HG02884 (cell line): ENCODE measurements at regions not wholly inside any gene's neighbourhood (a gene's known extent, or its start where the extent isn't known, plus 50 kb on each side); places are given as distances from the start of the nearest gene placed in this dataset.

ENCODE experiments used
- ATAC-seq: cut with Tn5 transposase; IDR thresholded peaks from one replicate; pipeline ENCODE4 v1.9.1; 2021; ENCODE audit warnings: mild to moderate bottlenecking, moderate library complexity; ENCODE audit not compliant: unreplicated experiment

DNA sequence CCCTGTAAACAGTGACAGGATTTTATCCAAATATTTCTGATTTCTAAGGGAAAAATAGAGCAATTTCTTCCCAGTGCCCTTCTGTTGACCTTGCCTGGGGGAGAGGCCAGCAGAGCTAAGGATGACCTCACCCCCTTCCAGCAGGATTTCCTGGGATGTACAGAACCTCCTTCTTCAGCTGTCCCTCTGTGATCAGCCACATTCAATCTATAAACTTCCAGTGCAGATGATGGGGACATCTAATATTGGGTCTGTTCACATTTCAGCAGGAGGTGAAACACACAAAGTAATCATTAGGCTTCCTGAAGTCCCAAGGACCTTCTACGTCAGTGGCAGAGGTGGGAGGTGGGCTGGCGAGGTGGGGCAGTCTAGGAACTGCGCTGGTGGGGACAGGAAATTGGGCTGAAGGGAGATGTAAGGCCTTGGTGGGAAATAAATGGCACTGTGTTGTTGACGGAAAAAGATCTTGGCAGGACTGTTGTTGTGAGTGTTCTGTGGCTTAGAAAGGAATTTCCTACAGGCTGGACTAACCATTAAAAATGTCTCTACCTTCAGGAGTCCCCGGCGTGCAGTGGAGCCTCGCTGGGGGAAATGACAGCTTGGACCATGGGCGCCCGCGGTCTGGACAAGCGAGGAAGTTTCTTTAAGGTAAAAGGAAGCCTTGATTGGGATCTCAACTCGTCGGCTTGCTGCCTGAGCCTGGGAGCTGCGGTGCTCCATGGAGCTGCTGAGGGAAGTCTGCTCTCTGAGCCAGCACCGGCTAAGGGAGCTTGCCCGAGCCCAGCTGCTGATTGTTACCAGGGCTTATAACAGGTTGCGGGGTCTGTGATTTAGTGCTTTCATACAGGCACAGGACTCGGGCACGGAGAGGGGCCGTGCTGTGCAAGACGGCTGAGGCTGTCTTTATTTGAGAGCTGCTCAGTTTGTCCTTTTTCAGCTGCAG lies 127.9 kb upstream of the NAA20 start:
- no peak for ATAC-seq

DNA sequence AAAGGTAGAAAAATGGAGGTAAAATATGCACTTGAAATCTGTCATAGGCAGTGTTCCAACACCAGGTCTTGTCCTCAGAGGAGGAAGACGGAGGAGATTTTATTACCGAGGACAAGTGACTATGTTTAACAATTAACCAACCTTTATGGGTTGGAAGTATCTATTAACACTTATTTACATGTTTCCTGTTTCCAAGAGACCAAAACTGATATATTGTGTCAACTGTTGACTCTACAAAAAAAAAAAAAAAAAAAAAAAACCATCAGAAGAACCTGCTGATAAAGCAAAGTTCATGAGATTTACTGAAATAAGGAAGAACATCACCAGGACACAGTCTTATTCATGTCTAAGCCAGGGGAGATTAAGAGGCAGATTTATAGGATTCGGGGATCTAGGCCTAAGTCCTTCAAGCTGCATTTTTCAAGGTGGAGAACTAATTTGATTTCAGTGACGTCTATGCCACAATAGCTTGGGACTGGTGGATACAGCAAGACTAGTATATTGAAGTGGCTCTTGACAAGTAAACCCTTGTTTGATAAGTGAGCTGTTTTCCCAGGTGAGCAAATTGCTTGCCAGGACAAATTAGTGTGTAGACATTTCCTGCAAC lies 126.6 kb upstream of the NAA20 start:
- ATAC-seq = no peak

DNA sequence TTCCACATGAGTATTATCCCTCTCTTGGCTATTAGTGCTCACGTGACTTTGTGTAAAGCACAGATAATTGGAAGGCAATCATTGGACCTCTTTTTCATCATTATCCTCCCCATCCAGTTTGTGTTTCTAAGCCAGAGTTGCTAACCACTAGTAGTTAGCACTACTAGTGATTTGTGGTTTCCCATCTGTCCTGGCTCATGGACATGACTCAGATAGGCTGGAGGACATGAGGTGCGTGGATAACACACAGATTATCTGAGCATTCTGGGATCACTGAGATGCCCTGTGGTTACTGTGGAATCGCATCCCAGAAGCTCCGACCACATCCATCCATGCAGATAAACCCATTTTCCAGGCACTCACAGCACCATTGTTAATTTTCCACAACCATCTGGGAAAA lies 123.8 kb upstream of the NAA20 start:
- ATAC-seq = no peak

DNA sequence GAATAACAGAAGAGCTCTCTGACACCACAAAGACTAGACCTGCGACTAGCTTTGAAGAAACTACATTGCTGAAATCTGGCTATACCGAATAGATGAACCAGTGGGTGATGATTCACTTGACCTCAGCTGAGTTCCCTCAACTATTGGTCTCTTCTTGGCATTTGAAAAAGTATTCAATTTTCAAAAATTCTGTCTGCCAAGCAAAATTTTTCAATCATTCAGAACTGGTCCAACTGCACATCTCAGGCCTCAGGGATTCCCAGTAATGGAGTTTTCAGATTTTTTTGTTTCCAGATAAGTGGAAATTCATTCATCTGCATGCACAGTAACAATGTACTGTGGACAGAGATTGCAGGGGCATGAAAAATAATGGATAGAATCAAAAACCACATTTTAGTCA lies 121.4 kb upstream of the NAA20 start:
- ATAC-seq = no peak

DNA sequence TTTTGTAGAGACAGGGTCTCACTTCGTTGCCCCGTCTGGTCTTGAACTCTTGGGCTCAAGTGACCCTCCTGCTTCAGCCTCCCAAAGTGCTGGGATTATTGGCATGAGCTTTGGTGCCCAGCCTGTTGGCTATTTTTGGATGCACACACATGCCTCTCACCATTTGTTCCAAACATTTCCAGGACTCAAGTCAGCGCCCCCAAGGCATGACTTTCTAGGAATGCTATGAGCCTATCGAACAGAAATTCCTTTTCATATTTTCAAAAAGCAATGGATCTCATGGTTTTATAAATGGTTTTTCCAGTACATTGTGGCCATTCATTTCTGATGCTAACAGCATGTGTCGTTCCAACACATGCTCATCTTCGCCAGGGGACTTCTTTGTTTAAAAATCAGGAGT lies 119.3 kb upstream of the NAA20 start:
- no peak for ATAC-seq

DNA sequence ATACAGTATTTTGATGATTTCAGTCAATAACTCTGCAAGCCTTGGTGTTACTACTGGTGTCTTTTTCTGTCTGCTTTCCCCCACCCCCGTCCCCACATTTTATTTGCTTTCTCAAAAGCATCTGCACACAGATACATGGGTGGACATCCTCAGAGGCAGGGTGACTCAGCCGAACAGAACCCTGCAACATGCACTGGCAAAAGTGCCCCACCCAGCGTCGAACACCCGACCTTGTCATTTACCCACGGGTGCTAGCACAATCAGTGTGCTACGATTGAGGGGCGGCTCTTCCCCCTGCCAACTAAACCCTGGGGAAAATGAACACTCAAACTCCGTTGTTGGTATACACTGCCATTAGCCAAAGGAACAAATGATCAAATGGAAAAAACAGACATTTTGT lies 115.9 kb upstream of the NAA20 start:
- no peak for ATAC-seq

DNA sequence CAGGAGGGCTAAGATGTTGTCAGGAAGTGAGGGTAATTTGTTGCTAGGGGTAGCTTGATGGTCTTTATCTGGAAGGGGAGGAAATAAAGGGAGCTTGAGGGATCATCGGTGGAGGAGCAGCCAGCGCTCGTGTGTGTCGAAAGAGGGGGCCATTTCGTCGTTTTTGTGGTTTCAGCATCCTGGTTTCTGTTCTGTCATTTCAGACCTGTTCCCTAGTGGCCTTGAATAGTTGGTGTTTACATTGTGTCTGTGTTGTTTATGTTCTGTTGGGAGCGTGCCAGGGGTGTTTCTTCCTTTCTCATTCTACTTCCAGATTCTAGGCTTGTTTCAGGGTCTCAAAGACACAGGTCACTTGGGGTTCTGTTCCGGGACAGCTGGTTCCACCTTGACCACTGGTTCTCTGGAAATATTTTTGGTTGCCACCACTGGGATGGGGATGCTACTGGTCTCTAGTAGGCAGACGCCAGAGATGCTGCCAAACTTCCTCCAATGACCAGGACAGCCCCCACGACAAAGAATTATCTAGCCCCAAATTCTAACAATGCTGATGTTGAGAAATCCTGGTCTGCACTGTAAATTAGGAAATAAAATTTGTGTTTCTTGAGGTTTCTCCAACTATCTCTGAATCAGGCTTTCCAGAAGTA lies 113.9 kb upstream of the NAA20 start:
- ATAC-seq = peak; percentile 88

DNA sequence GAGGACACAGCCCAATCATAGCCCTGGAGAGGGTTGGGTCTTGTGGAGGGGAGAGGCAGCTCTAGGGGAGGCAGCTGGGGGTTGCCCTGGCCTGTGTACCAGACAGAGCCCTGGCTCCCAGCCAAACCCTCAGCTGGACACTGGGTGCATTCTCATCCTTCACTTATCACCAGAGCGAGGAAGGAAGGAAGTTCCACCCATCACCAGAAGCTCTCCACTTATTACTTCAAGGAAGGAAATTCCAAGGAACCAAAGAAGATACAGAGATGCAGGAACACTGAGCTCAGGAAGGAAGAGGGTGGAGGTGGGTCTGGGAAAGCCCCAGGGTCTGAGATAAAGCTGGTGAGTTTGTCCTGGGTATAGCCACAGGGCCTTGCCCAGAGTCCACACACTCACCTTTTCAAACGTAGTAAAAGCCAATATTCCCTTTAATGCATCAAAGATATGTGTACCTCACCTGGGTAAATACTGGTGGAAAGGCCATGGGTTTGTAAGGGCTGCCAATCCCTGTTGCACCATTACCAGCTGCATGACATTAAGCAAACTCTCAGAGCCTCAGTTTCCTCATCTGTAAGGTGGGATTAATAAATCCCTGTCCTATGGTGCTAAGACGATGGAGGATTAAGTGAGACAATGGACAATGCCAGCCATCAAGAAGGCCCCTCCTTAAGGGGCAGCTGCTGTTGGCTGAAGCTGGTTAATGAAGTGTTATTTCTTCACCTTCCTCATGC lies 109.7 kb upstream of the NAA20 start:
- ATAC-seq = no peak

DNA sequence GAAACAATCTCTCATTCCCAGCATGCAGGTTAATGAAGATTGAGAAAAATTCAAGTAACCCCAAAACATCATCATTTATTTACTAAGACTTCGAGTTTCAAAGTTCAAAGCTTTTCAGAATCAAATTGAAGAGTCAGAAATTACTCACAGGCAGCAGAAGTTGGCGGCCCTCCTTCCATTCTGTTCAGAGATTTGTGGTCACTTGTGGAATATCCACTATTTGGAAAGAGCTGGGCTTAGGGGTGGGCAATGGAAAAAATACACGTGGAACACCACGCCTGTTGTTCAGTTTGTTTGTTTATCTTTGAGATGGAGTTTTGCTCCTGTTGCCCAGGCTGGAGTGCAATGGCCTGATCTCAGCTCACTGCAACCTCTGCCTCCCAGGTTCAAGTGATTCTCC lies 108.6 kb upstream of the NAA20 start:
- ATAC-seq = no peak

DNA sequence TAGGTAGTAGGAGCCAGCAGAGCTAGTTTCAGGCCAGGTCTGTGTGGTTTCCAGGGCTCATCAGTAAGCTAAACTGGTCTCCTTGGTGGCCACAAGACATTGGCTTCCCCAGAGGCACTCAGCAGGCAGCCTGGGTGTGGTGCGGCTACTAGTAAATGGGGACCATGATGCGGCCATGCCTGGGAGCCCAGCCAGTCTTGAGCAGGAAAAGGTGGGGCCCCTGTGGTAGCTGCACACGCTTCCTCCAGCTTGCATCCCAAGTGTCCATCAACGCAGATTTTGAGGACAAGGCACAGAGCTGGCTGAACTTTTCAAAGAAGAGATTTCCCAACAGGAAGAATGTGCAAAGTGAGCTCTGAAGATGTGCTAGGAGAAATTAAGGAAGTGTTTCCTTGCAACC lies 107.4 kb upstream of the NAA20 start:
- ATAC-seq = no peak

DNA sequence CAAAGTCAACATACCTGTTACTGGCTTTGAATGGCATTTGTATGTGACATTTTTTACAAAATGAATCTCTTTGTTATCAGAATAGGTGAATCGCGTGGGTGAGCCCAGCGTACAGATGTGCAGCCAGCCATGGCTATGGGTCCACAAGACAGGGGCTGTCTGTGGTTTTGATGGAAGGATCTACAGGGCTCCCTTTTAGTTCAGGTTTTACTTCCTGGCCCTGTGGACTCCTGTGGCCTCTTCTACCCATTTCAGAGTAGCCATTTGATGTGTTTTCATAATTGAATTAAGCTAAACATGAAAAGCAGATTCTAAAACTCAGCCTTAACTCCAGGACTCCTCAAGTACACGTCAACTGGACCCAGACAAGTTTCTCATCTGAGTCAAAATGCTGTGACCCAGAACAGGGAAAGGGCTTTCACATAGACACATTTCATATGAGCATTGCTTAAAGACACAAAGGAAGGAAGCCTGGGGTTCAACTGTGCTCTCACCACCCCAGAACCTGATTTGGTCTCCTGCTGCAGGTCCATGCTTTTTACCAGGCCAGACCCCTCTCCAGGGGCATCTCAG lies 105.3 kb upstream of the NAA20 start:
- ATAC-seq = no peak

DNA sequence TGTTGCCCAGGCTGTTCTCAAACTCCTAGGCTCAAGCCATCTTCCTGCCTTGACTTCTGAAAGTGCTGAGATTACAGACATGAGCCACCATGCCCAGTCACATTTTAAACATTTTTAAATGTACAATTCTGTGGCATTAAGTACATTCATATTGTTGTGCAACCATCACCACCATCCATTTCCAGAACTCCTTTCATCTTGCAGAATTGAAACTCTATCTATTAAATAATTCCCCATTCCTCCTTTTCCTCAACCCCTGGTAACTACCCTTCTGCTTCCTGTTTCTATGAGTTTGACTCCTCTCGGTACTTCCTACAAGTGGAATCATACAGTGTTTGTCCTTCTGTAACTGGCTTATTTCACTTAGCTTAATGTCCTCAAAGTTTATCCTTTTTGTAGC lies 103.8 kb upstream of the NAA20 start:
- ATAC-seq = no peak

DNA sequence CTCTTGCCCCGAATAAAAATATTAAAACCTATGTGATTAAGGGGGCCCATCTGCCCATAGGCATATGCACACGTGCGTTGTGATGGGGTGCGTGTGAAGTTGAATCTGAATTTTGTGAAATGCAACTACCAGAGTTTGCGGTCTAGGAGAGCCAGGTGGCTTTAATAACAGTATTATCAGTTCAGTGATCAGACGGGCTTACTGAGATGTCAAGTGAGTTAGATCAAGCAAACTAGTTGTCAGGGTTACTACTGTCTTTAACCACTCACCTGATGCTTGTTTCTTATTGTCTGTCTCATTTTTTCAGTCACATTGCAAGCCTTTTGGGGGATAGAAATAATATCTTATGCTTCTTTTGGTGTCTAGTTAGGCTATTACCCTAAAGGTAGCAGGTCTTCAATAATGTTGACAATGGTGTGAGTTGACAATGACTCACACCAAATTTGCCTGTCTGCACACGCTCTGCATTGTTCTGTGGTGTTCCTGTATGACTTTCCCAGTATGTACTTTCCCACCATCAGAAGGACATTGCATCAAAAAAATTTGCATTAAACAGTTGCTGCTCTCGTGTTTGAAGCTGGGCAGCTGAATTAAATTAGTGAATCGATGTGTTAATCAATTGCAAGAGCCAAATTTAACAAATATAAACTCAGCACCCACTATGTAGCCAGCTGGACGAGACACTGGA lies 103.1 kb upstream of the NAA20 start:
- no peak for ATAC-seq

DNA sequence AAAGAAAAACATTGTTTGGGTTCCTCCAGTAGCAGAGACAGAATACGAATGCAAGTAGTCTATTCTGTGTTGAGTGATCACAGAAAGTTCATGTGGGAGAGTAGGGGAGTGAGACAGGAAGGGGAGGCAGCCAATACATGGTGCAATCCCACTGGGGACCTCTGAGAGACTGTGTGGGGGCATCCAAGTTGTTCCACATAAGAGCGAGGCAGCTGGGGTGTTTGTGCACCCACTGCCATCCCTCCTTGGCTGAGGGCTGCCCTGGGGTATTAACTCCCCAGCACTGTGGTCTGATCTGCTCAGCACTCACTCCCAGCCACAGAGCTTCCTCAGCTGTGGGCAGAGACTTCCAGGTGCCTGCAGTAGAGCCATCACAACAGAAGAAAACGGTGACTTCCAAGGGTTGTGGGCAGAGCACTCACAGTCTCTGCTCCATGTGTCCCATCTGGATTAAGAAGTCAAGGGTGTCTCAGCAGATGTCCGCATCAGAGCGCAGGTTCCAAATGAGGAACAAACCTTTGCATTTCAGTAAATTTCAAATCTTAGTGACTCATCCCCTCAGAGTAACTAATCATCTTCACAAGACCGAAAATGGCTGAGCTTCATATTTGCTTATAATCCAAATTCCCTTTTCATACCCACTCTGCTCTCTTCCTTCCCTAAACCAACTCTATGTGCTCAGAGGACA lies 101.9 kb upstream of the NAA20 start:
- ATAC-seq = no peak

DNA sequence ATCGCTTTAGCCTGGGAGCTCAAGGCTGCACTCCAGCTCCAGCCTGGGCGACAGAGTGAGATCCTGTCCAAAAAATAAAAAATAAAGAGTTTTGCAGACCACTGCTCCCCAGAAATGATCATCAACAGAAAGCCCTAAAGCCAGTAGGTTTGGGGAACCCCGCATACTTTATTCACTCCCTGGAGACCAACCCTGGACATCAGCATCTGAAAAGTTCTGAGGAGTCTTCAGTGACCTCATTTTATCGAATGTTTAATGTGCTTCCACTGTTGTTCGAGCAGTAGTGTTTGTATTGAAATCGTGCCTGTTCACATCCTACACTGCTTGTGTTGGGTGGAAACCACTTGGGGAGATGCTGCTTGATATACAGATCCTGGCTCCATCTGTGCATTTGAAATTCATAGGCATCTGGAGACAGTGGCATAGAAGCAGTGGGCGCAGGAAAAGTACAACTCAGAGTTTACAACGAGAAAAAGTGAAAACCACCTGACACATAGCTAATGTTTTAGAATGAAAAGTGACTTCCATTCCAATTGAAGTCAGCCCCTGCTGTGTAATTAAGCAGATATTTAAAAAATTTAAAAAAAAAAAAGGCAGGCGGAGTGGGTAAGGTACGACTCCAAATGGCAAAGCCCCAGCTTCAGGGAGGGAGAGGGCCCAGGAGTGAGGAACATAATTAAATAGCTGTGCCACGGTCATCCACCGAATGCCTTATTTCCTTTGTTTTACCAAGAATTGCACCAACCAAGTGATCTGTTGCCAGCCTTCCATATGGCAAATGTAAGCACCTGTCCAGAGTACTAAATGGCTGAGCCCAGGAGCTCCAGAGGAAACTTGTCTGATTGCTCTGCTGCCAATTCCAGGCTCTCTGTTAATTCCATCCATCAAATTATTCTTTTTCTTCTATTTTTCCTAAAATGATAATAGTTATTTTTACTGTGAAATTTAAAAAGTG lies 100.4 kb upstream of the NAA20 start:
- ATAC-seq = no peak

DNA sequence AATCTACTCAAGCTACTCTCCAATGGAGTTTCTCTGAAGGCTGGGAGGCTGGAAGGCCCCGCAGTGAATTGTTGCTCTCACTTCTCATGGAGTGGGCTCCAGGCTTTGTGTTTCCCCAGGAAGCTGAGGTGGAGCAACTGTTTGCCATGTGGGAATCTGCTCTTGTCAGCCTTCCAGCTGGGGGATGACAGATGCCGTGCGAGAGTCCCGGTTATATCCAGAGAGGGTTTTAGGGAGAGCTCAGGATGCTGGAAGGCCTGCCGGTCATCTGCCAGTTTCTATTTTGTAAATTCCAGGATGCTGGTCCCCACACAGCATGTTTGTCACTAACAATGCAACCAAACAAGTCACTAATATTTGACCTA lies 98.2 kb upstream of the NAA20 start:
- ATAC-seq = no peak

DNA sequence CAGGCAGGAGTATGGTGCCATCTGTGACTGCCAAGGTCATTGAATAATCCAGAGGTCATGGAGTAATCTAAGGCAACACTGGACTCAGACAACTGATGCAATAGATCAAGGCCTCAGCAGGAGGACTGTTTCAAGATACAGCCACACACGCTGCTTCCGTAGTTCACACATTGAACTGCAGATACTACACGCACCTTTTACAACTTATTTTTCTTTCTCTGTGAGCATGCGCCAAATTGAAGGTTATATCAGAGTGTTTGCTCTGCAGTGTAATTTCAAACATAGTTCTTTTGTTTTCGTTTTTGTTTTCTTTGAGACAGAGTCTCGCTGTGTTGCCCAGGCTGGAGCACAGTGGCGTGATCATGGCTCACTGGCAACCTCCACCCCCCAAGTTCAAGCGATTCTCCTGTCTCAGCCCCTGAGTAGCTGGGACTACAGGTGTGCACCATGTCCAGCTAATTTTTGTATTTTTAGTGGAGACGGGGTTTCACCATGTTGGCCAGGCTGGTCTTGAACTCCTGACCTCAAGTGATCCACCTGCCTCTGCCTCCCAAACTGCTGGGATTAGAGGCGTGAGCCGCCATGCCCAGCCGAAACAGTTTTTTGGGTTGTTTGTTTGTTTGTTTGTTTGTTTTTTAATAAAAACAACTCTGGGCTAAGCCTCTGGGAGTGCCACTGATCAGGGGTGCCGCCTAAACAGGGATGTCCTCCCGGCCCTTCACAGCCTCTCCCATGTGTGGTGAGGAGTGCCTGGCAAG lies 96.6 kb upstream of the NAA20 start:
- no peak for ATAC-seq

DNA sequence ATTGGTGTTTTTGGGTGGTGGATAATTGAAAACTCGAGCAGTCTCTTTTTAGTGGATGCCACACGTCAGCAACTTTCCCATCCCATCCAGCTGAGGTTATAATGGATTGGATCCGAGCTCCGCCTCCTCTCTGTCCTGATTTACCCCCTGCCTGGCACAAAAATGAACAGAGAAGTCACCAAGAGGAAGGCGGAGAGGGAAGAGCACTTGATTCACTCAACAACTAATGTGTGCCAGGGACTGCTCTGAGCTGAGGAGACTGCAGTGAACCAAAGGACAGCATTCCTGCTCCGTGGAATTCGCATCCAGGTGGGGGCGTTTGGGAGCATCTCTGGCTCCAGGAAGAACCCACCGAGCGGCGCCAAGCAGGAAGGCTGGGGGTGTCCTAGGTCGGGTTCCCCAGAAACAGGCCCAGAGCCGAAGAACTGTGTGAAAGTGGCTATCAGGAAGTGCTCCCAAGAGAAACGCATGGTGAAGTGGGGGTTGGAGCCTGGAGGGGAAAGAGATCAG lies 95.8 kb upstream of the NAA20 start:
- ATAC-seq = no peak
